CD4-positive, alpha-beta T cell treated with Interleukin-1 beta for 1 hour (primary cell): ENCODE measurements at regions not wholly inside any gene's neighbourhood (a gene's known extent, or its start where the extent isn't known, plus 50 kb on each side); places are given as distances from the start of the nearest gene placed in this dataset.
A peak's percentile ranks its signal among the peaks of the same experiment; 100 is the strongest.
"Not testable (repeated sequence)": the region's sequence is repeated elsewhere in the genome, so short reads cannot be mapped to it uniquely, and the experiment has no call there.

Experiments
- DNase-seq, 2 donors: peaks; one replicate each; pipeline ENCODE4 v3.0.0-alpha.2; 2020 to 2022

GRCh38 chr1:221477252-221477651 lies 264.6 kb downstream of the DUSP10 start:
- no peak for DNase-seq

GRCh38 chr1:221478050-221478949 lies 263.6 kb downstream of the DUSP10 start:
- DNase-seq = peak; percentile 49 to 54

GRCh38 chr1:221487781-221488524 lies 253.9 kb downstream of the DUSP10 start:
- no peak for DNase-seq

GRCh38 chr1:221488550-221488949 lies 253.3 kb downstream of the DUSP10 start:
- DNase-seq = no peak

- DNase-seq = no peak
These were observed 247.2 kb downstream of the DUSP10 start for GRCh38 chr1:221494670-221495069.

GRCh38 chr1:221497046-221497445 lies 244.8 kb downstream of the DUSP10 start:
- no peak for DNase-seq

GRCh38 chr1:221503268-221503667 lies 238.6 kb downstream of the DUSP10 start:
- DNase-seq = no peak

GRCh38 chr1:221509575-221510355 lies 232.1 kb downstream of the DUSP10 start:
- no peak for DNase-seq

GRCh38 chr1:221510793-221511503 lies 230.9 kb downstream of the DUSP10 start:
- DNase-seq = no peak

GRCh38 chr1:221511797-221512196 lies 230.1 kb downstream of the DUSP10 start:
- no peak for DNase-seq

- no peak for DNase-seq
These were observed 227.1 kb downstream of the DUSP10 start for GRCh38 chr1:221514806-221515205.

GRCh38 chr1:221515496-221515895 lies 226.4 kb downstream of the DUSP10 start:
- no peak for DNase-seq

GRCh38 chr1:221517961-221518360 lies 223.9 kb downstream of the DUSP10 start:
- no peak for DNase-seq

GRCh38 chr1:221520250-221520649 lies 221.6 kb downstream of the DUSP10 start:
- DNase-seq = no peak

GRCh38 chr1:221521686-221522085 lies 220.2 kb downstream of the DUSP10 start:
- DNase-seq = peak in 1 of 2 donors; percentile 6

- no peak for DNase-seq
These were observed 219.4 kb downstream of the DUSP10 start for GRCh38 chr1:221522529-221522940.

GRCh38 chr1:221525749-221526148 lies 216.1 kb downstream of the DUSP10 start:
- no peak for DNase-seq

GRCh38 chr1:221527302-221527701 lies 214.6 kb downstream of the DUSP10 start:
- no peak for DNase-seq

- no peak for DNase-seq
These were observed 213.8 kb downstream of the DUSP10 start for GRCh38 chr1:221527886-221528624.

- not testable (repeated sequence) for DNase-seq
These were observed 211.7 kb downstream of the DUSP10 start for GRCh38 chr1:221530159-221530558.

- DNase-seq = no peak
These were observed 211.1 kb downstream of the DUSP10 start for GRCh38 chr1:221530791-221531190.
